ENCODE measurements at regions not wholly inside any gene's neighbourhood (a gene's known extent, or its start where the extent isn't known, plus 50 kb on each side); places are given as distances from the start of the nearest gene placed in this dataset.

DNA sequence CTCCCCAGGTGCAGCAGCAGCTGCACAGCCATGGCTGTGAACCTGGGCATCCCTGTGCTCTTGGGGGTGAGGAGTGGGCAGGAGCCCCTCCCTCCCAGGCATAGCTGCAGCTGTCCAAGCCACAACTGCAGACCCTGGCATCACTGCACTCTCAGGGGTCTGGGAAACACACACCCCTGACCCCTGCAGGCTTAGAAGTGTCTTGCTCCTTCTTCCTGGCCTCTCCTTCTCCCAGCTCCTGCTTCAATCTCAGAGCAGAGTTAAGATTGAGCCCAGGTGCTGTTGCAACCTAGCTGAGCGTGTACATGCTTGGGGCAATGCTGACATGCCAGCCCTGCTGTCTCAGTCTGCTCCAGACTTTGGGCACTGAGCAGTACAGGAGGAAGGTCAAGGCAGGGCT is 833.6 kb downstream of the FLRT2 start:
- TF ChIP-seq, protein P1, sequence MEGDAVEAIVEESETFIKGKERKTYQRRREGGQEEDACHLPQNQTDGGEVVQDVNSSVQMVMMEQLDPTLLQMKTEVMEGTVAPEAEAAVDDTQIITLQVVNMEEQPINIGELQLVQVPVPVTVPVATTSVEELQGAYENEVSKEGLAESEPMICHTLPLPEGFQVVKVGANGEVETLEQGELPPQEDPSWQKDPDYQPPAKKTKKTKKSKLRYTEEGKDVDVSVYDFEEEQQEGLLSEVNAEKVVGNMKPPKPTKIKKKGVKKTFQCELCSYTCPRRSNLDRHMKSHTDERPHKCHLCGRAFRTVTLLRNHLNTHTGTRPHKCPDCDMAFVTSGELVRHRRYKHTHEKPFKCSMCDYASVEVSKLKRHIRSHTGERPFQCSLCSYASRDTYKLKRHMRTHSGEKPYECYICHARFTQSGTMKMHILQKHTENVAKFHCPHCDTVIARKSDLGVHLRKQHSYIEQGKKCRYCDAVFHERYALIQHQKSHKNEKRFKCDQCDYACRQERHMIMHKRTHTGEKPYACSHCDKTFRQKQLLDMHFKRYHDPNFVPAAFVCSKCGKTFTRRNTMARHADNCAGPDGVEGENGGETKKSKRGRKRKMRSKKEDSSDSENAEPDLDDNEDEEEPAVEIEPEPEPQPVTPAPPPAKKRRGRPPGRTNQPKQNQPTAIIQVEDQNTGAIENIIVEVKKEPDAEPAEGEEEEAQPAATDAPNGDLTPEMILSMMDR (IDR thresholded peaks at IDR 0.05; ENCODE audit: low read depth, low read length, missing input control): no peak
- no peak for TF ChIP-seq RXRA (IDR thresholded peaks at IDR 0.05)
- no peak for TF ChIP-seq TAF1 (conservative IDR thresholded peaks at IDR 0.05)
- TF ChIP-seq YY1 (IDR thresholded peaks at IDR 0.05): no peak
- TF ChIP-seq EGR1 (IDR thresholded peaks at IDR 0.05; ENCODE audit: low read depth in 2 of 2): no peak
- TF ChIP-seq, protein P2, sequence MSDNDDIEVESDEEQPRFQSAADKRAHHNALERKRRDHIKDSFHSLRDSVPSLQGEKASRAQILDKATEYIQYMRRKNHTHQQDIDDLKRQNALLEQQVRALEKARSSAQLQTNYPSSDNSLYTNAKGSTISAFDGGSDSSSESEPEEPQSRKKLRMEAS (IDR thresholded peaks at IDR 0.05): no peak
